AG04450 (cell line): ENCODE measurements at regions not wholly inside any gene's neighbourhood (a gene's known extent, or its start where the extent isn't known, plus 50 kb on each side); places are given as distances from the start of the nearest gene placed in this dataset.
A peak's percentile ranks its signal among the peaks of the same experiment; 100 is the strongest.

Experiments used
- CTCF ChIA-PET: fragments of 300-600, 350-600 bp; formaldehyde crosslinking; extraction: SDS; loops from one replicate; lab custom pipeline; 2022; ENCODE audit warnings: antibody characterized with exemption, inconsistent platforms; lab: Charles Lee
- POLR2A ChIA-PET: fragments of 350-600 bp; formaldehyde crosslinking; extraction: SDS; loops from one replicate; lab custom pipeline; 2021; ENCODE audit warnings: antibody characterized with exemption, inconsistent platforms; lab: Yijun Ruan, JAX
- DNase-seq: peaks from one replicate; pipeline ENCODE4 v3.0.0-alpha.2; 2011; ENCODE audit warnings: low read depth, low spot score
- H3K27ac ChIP-seq: one replicate; pipeline ENCODE4 v1.5.1; 2012; ENCODE audit warnings: low read depth, low read length, control low read depth
- H3K27me3 ChIP-seq: one replicate; pipeline ENCODE4 v1.6.0; 2012; ENCODE audit warnings: low read length; ENCODE audit not compliant: control insufficient read depth, insufficient read depth
- H3K4me3 ChIP-seq: 2 replicates; pipeline ENCODE4 v1.5.1; 2011; ENCODE audit warnings: mild to moderate bottlenecking, low read depth, low read length, control low read depth
- H3K9me3 ChIP-seq: 2 replicates; pipeline ENCODE4 v1.5.1; 2012; ENCODE audit warnings: low read length; ENCODE audit not compliant: control insufficient read depth, insufficient read depth
- TF ChIP-seq, protein P1 (sequence below): IDR thresholded peaks from 2 replicates; pipeline ENCODE4 v1.5.1; 2011; ENCODE audit warnings: low read depth, low read length, control low read depth, inconsistent platforms

DNA sequence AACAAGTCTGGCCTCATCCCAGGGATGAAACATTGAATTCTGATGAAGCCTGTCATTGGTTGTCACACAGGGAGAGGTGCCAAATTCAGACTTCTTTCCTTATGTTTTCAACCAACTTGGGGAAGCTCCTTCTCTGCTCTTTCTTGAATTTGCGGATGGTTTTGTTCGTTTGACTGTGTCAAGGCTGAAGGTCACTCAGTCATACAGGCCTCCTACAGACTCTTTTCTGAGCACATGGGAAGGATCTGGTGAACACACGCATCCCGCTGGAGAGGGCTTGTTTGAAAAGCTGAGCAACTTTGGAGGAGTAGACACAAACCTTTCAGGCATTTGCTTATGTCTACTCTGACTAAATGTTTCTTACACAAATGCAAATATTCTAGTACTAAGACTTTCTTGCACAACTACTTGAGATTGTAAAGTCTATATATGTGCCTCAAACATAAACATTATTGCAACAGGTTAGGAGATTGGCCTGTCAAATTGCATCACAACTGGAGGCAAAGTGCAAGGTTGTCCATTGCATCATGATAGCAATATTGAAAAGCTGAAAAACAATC, 151.5 kb upstream of the NR3C1 start:
- ChIA-PET CTCF (interaction anchor here (0.5 kb wide), 1 partner anchor 632 kb away, joined by 3 read pairs; no protein-coding TSS in a partner anchor), POLR2A (interaction anchor here (1.0 to 1.7 kb wide), 2 partner anchors 19 to 48 kb away, joined by 3 to 10 read pairs; no protein-coding TSS in a partner anchor)
- TF ChIP-seq, protein P1, sequence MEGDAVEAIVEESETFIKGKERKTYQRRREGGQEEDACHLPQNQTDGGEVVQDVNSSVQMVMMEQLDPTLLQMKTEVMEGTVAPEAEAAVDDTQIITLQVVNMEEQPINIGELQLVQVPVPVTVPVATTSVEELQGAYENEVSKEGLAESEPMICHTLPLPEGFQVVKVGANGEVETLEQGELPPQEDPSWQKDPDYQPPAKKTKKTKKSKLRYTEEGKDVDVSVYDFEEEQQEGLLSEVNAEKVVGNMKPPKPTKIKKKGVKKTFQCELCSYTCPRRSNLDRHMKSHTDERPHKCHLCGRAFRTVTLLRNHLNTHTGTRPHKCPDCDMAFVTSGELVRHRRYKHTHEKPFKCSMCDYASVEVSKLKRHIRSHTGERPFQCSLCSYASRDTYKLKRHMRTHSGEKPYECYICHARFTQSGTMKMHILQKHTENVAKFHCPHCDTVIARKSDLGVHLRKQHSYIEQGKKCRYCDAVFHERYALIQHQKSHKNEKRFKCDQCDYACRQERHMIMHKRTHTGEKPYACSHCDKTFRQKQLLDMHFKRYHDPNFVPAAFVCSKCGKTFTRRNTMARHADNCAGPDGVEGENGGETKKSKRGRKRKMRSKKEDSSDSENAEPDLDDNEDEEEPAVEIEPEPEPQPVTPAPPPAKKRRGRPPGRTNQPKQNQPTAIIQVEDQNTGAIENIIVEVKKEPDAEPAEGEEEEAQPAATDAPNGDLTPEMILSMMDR: no peak
- peak; percentile 63 for DNase-seq
- H3K27ac ChIP-seq: peak overlapping the region; percentile 82
- no peak overlapping the region for H3K4me3 ChIP-seq
- no peaks in the 10 kb centered on the region for H3K9me3 ChIP-seq
- no peaks in the 10 kb centered on the region for H3K27me3 ChIP-seq

DNA sequence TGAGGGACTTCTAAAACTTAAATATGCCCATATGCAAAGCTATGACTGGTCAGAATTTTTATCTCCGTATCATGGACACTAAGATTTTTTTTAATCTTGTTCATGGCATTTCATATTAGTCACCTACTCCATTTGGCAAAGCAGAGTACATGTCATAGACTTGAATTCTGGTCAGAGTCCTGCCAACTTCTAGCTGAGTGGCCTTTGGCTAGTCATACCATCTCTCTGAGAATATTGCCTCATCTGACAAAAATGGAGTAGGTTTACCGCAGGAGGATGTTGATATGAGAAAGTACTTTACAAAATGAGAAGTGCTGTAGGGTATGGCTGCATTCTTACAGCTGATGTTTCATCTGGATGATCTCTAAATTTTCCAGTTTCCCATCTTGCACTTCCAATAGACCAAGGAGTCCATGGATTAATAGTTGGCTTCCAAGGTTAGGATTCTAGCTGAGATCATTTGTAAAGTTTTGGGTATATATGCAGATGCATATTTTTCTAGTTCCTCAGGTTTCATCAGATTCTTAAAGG, 150.8 kb upstream of the NR3C1 start:
- H3K9me3 ChIP-seq: no peaks in the 10 kb centered on the region
- POLR2A ChIA-PET: interaction anchor here (0.9 to 1.7 kb wide), 5 partner anchors 14 to 83 kb away, joined by 3 to 10 read pairs (median 3); no protein-coding TSS in a partner anchor
- TF ChIP-seq, protein P1: no peak
- peak overlapping the region; percentile 82 for H3K27ac ChIP-seq
- H3K4me3 ChIP-seq: no peak overlapping the region
- DNase-seq: peak; percentile 88
- H3K27me3 ChIP-seq: no peaks in the 10 kb centered on the region
- CTCF ChIA-PET: no interaction called here

DNA sequence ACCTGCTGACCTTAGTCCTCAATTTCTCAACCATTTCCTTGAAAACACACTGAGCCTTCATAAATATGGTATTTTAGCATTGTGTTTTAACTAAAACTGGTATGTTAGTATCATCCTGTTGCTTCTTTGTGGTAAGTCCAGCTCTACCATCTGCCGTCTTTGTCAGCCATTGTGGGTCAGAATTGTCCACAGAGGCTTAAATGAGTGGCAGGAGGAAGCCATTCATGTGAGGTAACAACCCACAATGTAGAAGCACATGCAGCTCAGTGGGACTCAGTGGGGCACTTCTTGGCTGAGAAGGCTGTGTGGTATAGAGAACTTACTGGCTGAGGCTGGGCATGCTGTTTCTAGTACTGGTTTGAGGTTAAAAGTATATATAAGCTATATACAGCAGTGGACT, 149.2 kb upstream of the NR3C1 start:
- ChIA-PET POLR2A (no interaction called here), CTCF (no interaction called here)
- no peak overlapping the region for H3K27ac ChIP-seq
- TF ChIP-seq, protein P1: no peak
- no peaks in the 10 kb centered on the region for H3K9me3 ChIP-seq
- H3K27me3 ChIP-seq: no peaks in the 10 kb centered on the region
- no peak for DNase-seq
- no peak overlapping the region for H3K4me3 ChIP-seq

DNA sequence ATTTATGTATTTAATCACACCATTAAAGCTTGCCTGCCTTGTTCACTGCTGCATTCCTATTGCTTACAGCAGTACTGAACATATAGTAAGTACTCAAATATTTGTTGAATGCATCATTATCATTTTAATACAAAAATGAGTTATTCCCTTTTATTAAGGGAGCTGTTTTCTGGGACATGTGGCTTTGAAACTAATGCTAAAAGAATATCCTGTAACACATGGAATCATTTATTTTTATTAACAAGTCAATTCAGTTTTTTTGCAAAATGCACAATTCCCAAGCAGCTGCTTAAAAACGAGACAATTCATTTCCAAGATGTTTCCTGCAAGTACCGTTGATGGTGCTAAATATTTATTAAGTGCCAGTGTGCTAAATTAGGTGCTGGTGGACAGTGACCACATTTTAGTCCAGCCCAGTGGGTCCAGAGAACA, 148.3 kb upstream of the NR3C1 start:
- H3K4me3 ChIP-seq: no peak overlapping the region
- H3K9me3 ChIP-seq: no peaks in the 10 kb centered on the region
- ChIA-PET CTCF (no interaction called here), POLR2A (no interaction called here)
- no peak for DNase-seq
- peak overlapping the region; percentile 42 for H3K27ac ChIP-seq
- TF ChIP-seq, protein P1: no peak
- no peaks in the 10 kb centered on the region for H3K27me3 ChIP-seq

DNA sequence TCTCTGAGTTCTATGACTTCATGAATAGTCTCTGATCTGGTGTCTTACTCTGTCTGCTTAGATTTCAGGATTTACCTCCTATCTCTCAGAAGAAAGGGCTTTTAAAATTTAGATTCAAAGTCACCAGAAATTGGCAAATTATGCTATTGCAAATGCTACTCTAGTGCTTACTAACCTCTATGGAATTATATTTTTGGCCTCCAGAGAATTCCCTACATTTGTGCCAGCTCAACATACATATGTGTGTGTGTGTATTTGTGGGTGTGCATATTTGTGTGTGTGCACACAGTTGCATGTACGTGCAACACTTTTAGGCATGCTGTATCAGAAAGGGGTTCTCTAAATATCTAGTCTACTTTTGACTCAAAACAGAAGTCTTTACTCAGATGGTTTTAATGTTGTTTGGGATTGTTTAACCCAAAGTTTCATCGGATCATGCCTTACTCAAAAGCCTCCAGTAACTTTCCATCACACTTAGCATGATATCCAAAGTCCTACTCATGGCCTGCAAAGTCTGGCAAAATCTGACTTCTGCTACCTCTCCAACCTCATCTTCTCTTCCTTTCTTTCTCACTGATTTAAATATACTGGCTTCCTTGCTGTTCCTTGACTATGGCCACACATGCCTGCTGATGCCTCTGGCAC, 147.6 kb upstream of the NR3C1 start:
- Histone ChIP-seq H3K4me3 (no peak overlapping the region), H3K9me3 (no peaks in the 10 kb centered on the region), H3K27ac (peak overlapping the region; percentile 4), H3K27me3 (no peaks in the 10 kb centered on the region)
- POLR2A ChIA-PET: interaction anchor here (0.6 kb wide), 1 partner anchor 319 kb away, joined by 3 read pairs; no protein-coding TSS in a partner anchor
- TF ChIP-seq, protein P1: no peak
- no peak for DNase-seq
- CTCF ChIA-PET: interaction anchor here (0.6 kb wide), 1 partner anchor 60 kb away, joined by 3 read pairs; no protein-coding TSS in a partner anchor
